Activated CD4-positive, alpha-beta T cell treated with anti-CD3 and anti-CD28 coated beads, Interleukin-2, Interleukin-6, amounts not matched to agents 100 ng/mL and 50 ng/mL, durations not matched to agents 16 hours and 8 hours (primary cell): ENCODE measurements at regions not wholly inside any gene's neighbourhood (a gene's known extent, or its start where the extent isn't known, plus 50 kb on each side); places are given as distances from the start of the nearest gene placed in this dataset.
"Not testable (repeated sequence)": the region's sequence is repeated elsewhere in the genome, so short reads cannot be mapped to it uniquely, and the experiment has no call there.

Source experiments
- DNase-seq: peaks from one replicate; pipeline ENCODE4 v3.0.0-alpha.2; 2020

- no peak for DNase-seq
These were observed 164.3 kb upstream of the FHL2 start for GRCh38 chr2:105563000-105563719.

- no peak for DNase-seq
These were observed 162.6 kb upstream of the FHL2 start for GRCh38 chr2:105561401-105561800.

GRCh38 chr2:105560157-105560556 lies 161.3 kb upstream of the FHL2 start:
- DNase-seq, result no peak

- DNase-seq, result no peak
These were observed 158.4 kb upstream of the FHL2 start for GRCh38 chr2:105557021-105557920.

- DNase-seq, result no peak
These were observed 157.5 kb upstream of the FHL2 start for GRCh38 chr2:105556366-105556765.

- DNase-seq, result no peak
These were observed 155.4 kb upstream of the FHL2 start for GRCh38 chr2:105554235-105554634.

- no peak for DNase-seq
These were observed 154.8 kb upstream of the FHL2 start for GRCh38 chr2:105553538-105554196.

- DNase-seq, result no peak
These were observed 147.8 kb upstream of the FHL2 start for GRCh38 chr2:105546628-105546974.

- DNase-seq, result peak; percentile 73
These were observed 147.1 kb upstream of the FHL2 start for GRCh38 chr2:105545730-105546627.

GRCh38 chr2:105544591-105545377 lies 145.9 kb upstream of the FHL2 start:
- no peak for DNase-seq

GRCh38 chr2:105541189-105542050 lies 142.6 kb upstream of the FHL2 start:
- DNase-seq, result no peak

- no peak for DNase-seq
These were observed 141.8 kb upstream of the FHL2 start for GRCh38 chr2:105540642-105541041.

- no peak for DNase-seq
These were observed 140.5 kb upstream of the FHL2 start for GRCh38 chr2:105539331-105539730.

- DNase-seq, result no peak
These were observed 140.0 kb upstream of the FHL2 start for GRCh38 chr2:105538840-105539239.

GRCh38 chr2:105537920-105538319 lies 139.1 kb upstream of the FHL2 start:
- DNase-seq, result no peak

- DNase-seq, result no peak
These were observed 138.6 kb upstream of the FHL2 start for GRCh38 chr2:105537466-105537865.

- no peak for DNase-seq
These were observed 137.3 kb upstream of the FHL2 start for GRCh38 chr2:105536175-105536574.

- DNase-seq, result not testable (repeated sequence)
These were observed 130.4 kb upstream of the FHL2 start for GRCh38 chr2:105529258-105529657.

- DNase-seq, result no peak
These were observed 127.4 kb upstream of the FHL2 start for GRCh38 chr2:105526000-105526925.

GRCh38 chr2:105525201-105525600 lies 126.3 kb upstream of the FHL2 start:
- no peak for DNase-seq
